ENCODE measurements at regions not wholly inside any gene's neighbourhood (a gene's known extent, or its start where the extent isn't known, plus 50 kb on each side); places are given as distances from the start of the nearest gene placed in this dataset.

- TF ChIP-seq CTCF (IDR thresholded peaks at IDR 0.05) (no peak), POLR2A (IDR thresholded peaks at IDR 0.05) (no peak)
Measured at GRCh38 chr6:113039005-113039404, 691.9 kb downstream of the RFPL4B start.
